GM18861 (cell line): ENCODE measurements at regions not wholly inside any gene's neighbourhood (a gene's known extent, or its start where the extent isn't known, plus 50 kb on each side); places are given as distances from the start of the nearest gene placed in this dataset.

Experiments used
- ATAC-seq: cut with Tn5 transposase; IDR thresholded peaks from one replicate; pipeline ENCODE4 v1.9.1; 2021; ENCODE audit not compliant: unreplicated experiment

- ATAC-seq = no peak
Measured at GRCh38 chr18:65017372-65017760, 733.4 kb upstream of the CDH7 start.

- no peak for ATAC-seq
Measured at GRCh38 chr18:65016631-65017371, 734.0 kb upstream of the CDH7 start.

- ATAC-seq = no peak
Measured at GRCh38 chr18:64994370-64994769, 756.4 kb upstream of the CDH7 start.

- no peak for ATAC-seq
Measured at GRCh38 chr18:64993695-64994094, 757.1 kb upstream of the CDH7 start.

GRCh38 chr18:64992654-64993053 is 758.2 kb upstream of the CDH7 start:
- ATAC-seq = no peak

GRCh38 chr18:64991102-64991501 is 759.7 kb upstream of the CDH7 start:
- no peak for ATAC-seq

GRCh38 chr18:64986906-64987495 is 763.8 kb upstream of the CDH7 start:
- ATAC-seq = no peak

GRCh38 chr18:64983497-64984238 is 767.1 kb upstream of the CDH7 start:
- no peak for ATAC-seq

- no peak for ATAC-seq
Measured at GRCh38 chr18:64982414-64983055, 768.3 kb upstream of the CDH7 start.

- ATAC-seq = no peak
Measured at GRCh38 chr18:64981915-64982314, 768.9 kb upstream of the CDH7 start.

- ATAC-seq = no peak
Measured at GRCh38 chr18:64979791-64980190, 771.0 kb upstream of the CDH7 start.

GRCh38 chr18:64974391-64975125 is 776.3 kb upstream of the CDH7 start:
- no peak for ATAC-seq

GRCh38 chr18:64972545-64972944 is 778.3 kb upstream of the CDH7 start:
- ATAC-seq = no peak

GRCh38 chr18:64966667-64967066 is 784.1 kb upstream of the CDH7 start:
- no peak for ATAC-seq

- no peak for ATAC-seq
Measured at GRCh38 chr18:64956465-64956864, 794.3 kb upstream of the CDH7 start.

GRCh38 chr18:64949885-64950284 is 800.9 kb upstream of the CDH7 start:
- ATAC-seq = no peak

- ATAC-seq = no peak
Measured at GRCh38 chr18:64936671-64937070, 787.8 kb upstream of the LINC00305 start.

- ATAC-seq = no peak
Measured at GRCh38 chr18:64929036-64929435, 780.1 kb upstream of the LINC00305 start.

GRCh38 chr18:64919971-64920570 is 771.2 kb upstream of the LINC00305 start:
- no peak for ATAC-seq

GRCh38 chr18:64918851-64919250 is 770.0 kb upstream of the LINC00305 start:
- no peak for ATAC-seq

- ATAC-seq = no peak
Measured at GRCh38 chr18:64893349-64893748, 744.5 kb upstream of the LINC00305 start.
